ENCODE measurements at regions not wholly inside any gene's neighbourhood (a gene's known extent, or its start where the extent isn't known, plus 50 kb on each side); places are given as distances from the start of the nearest gene placed in this dataset.

DNA sequence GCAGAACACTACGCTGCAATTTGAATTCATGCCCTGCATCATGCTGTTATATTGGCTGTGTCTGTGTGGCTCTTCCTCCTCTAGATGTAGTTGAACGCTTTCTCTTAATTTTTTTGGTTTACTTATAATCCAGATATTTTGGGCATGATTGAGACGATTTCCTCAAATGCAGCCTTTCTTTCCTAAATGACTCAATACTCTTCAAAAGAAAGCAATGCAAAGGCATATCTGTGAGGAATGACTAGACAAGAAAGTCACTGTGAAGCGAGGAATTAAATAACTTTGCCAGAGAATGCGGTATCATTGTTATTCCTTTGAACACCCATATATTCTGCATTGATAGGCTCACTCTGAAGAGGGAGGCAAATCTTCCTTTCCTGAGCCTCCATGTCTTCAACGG lies 152.8 kb downstream of the YIPF5 start:
- POLR2A ChIA-PET: no interaction called here
- WGBS (ENCODE audit: low lambda C conversion rate): 15% methylated on average over 6 of the region's 6 CpGs
- H3K27me3 ChIP-seq (ENCODE audit: control insufficient read depth in 1 of 2, insufficient read depth in 2 of 2, low read length in 2 of 2): no peaks in the 10 kb centered on the region; a peak in 1 of 5 replicates
- H4K20me1 ChIP-seq (ENCODE audit: insufficient read depth, low read length): no peaks in the 10 kb centered on the region
- H3K4me3 ChIP-seq (replicated peaks in 1 of 3; ENCODE audit: insufficient read depth in 1 of 3, low read depth in 2 of 3, low read length in 3 of 3): no peak overlapping the region
- no peak overlapping the region for H2AFZ ChIP-seq (ENCODE audit: low read length)
- CTCF ChIA-PET (ENCODE audit: low intra/inter-chr PET ratio, low total read pairs): no interaction called here
- no peaks in the 10 kb centered on the region for H3K4me1 ChIP-seq (ENCODE audit: insufficient read depth, low read length)
- FAIRE-seq (no peak), DNase-seq (ENCODE audit: low spot score) (no peak), ATAC-seq (no peak)
- intact Hi-C loops (cut with micrococcal nuclease; ENCODE audit: unreplicated experiment) (no loop called here), in situ Hi-C loops (cut with HindIII; ENCODE audit: extremely low pct_ligation_motif_present, low pct_unique_long_range_greater_than_20kb) (no loop called here)
- H3K36me3 ChIP-seq (replicated peaks in 1 of 2; ENCODE audit: control insufficient read depth in 1 of 2, insufficient read depth in 2 of 2, low read length in 2 of 2): no peaks in the 10 kb centered on the region
- H3K4me2 ChIP-seq (ENCODE audit: low read depth, low read length): no peak overlapping the region
- no peak overlapping the region for H3K9ac ChIP-seq (ENCODE audit: insufficient read depth, low read depth, low read length)
- H3K79me2 ChIP-seq (ENCODE audit: insufficient read depth, low read length): no peaks in the 10 kb centered on the region
- BruUV-seq (replicated peaks): no TSS peak
- peaks cover 15% of the 10 kb centered on the region for H3K9me3 ChIP-seq (ENCODE audit: low read length)
- no peak for TF ChIP-seq SOX6 (IDR thresholded peaks at IDR 0.05)
- no peak for TF ChIP-seq SOX6 (CRISPR knock-in tag; IDR thresholded peaks at IDR 0.05)
- no peak for TF ChIP-seq ZNF614 (CRISPR knock-in tag; IDR thresholded peaks at IDR 0.05; ENCODE audit: borderline replicate concordance)
- TF ChIP-seq, protein P1, sequence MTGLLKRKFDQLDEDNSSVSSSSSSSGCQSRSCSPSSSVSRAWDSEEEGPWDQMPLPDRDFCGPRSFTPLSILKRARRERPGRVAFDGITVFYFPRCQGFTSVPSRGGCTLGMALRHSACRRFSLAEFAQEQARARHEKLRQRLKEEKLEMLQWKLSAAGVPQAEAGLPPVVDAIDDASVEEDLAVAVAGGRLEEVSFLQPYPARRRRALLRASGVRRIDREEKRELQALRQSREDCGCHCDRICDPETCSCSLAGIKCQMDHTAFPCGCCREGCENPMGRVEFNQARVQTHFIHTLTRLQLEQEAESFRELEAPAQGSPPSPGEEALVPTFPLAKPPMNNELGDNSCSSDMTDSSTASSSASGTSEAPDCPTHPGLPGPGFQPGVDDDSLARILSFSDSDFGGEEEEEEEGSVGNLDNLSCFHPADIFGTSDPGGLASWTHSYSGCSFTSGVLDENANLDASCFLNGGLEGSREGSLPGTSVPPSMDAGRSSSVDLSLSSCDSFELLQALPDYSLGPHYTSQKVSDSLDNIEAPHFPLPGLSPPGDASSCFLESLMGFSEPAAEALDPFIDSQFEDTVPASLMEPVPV (CRISPR knock-in tag; IDR thresholded peaks at IDR 0.05): no peak
- no peak for TF ChIP-seq ZNF180 (CRISPR knock-in tag; IDR thresholded peaks at IDR 0.05; ENCODE audit: borderline replicate concordance, low read depth)
- no peak for TF ChIP-seq GPN1 (CRISPR knock-in tag; IDR thresholded peaks at IDR 0.05; ENCODE audit: borderline replicate concordance)
- no peak for TF ChIP-seq SIN3A (IDR thresholded peaks at IDR 0.05; ENCODE audit: borderline replicate concordance, low read depth, low read length)
- no peak for TF ChIP-seq ZNF124 (CRISPR knock-in tag; IDR thresholded peaks at IDR 0.05)
- no peak for TF ChIP-seq ZNF816 (CRISPR knock-in tag; IDR thresholded peaks at IDR 0.05; ENCODE audit: borderline replicate concordance)
- no peak for TF ChIP-seq AKAP8 (CRISPR knock-in tag; IDR thresholded peaks at IDR 0.05)
- TF ChIP-seq ZZZ3 (CRISPR knock-in tag; IDR thresholded peaks at IDR 0.05; ENCODE audit: borderline replicate concordance): no peak
- TF ChIP-seq ZNF703 (CRISPR knock-in tag; IDR thresholded peaks at IDR 0.05; ENCODE audit: borderline replicate concordance): no peak
- no peak for TF ChIP-seq ZNF570 (CRISPR knock-in tag; IDR thresholded peaks at IDR 0.05; ENCODE audit: borderline replicate concordance)
- H3K27ac ChIP-seq (ENCODE audit: extremely low read length, insufficient read depth, low read length): no peak overlapping the region

All from HepG2 (cell line).